GM21786 (cell line): ENCODE measurements at regions not wholly inside any gene's neighbourhood (a gene's known extent, or its start where the extent isn't known, plus 50 kb on each side); places are given as distances from the start of the nearest gene placed in this dataset.
"Not testable (repeated sequence)": the region's sequence is repeated elsewhere in the genome, so short reads cannot be mapped to it uniquely, and the experiment has no call there.

Source experiments
- ATAC-seq: cut with Tn5 transposase; IDR thresholded peaks from one replicate; pipeline ENCODE4 v1.9.1; 2021; ENCODE audit not compliant: unreplicated experiment

GRCh38 chr5:117394506-117395157, 820.0 kb upstream of the SEMA6A start:
- no peak for ATAC-seq

GRCh38 chr5:117393125-117393524, 818.5 kb upstream of the SEMA6A start:
- ATAC-seq = no peak

- ATAC-seq = no peak
These were observed 805.7 kb upstream of the SEMA6A start for GRCh38 chr5:117380316-117380715.

- no peak for ATAC-seq
These were observed 804.9 kb upstream of the SEMA6A start for GRCh38 chr5:117379521-117379920.

- no peak for ATAC-seq
These were observed 802.1 kb upstream of the SEMA6A start for GRCh38 chr5:117376748-117377147.

- no peak for ATAC-seq
These were observed 785.3 kb upstream of the SEMA6A start for GRCh38 chr5:117359895-117360294.

- no peak for ATAC-seq
These were observed 783.3 kb upstream of the SEMA6A start for GRCh38 chr5:117357886-117358285.

- no peak for ATAC-seq
These were observed 772.7 kb upstream of the SEMA6A start for GRCh38 chr5:117347280-117347679.

- ATAC-seq = not testable (repeated sequence)
These were observed 769.1 kb upstream of the SEMA6A start for GRCh38 chr5:117343726-117344125.

GRCh38 chr5:117337064-117337749, 762.6 kb upstream of the SEMA6A start:
- ATAC-seq = no peak

- no peak for ATAC-seq
These were observed 761.6 kb upstream of the SEMA6A start for GRCh38 chr5:117336208-117336607.

- no peak for ATAC-seq
These were observed 758.4 kb upstream of the SEMA6A start for GRCh38 chr5:117333011-117333410.

- no peak for ATAC-seq
These were observed 757.7 kb upstream of the SEMA6A start for GRCh38 chr5:117332341-117332740.

- no peak for ATAC-seq
These were observed 752.9 kb upstream of the SEMA6A start for GRCh38 chr5:117327511-117327910.

- ATAC-seq = no peak
These were observed 752.4 kb upstream of the SEMA6A start for GRCh38 chr5:117326997-117327396.

GRCh38 chr5:117318528-117318927, 743.9 kb upstream of the SEMA6A start:
- no peak for ATAC-seq

GRCh38 chr5:117315170-117315569, 740.5 kb upstream of the SEMA6A start:
- ATAC-seq = no peak

GRCh38 chr5:117304512-117305107, 730.0 kb upstream of the SEMA6A start:
- not testable (repeated sequence) for ATAC-seq

- no peak for ATAC-seq
These were observed 728.3 kb upstream of the SEMA6A start for GRCh38 chr5:117302949-117303348.

- ATAC-seq = no peak
These were observed 727.9 kb upstream of the SEMA6A start for GRCh38 chr5:117302473-117302872.

- ATAC-seq = no peak
These were observed 725.3 kb upstream of the SEMA6A start for GRCh38 chr5:117299936-117300328.

- ATAC-seq = no peak
These were observed 724.8 kb upstream of the SEMA6A start for GRCh38 chr5:117299224-117299935.
